SK-MEL-5 (cell line): ENCODE measurements at regions not wholly inside any gene's neighbourhood (a gene's known extent, or its start where the extent isn't known, plus 50 kb on each side); places are given as distances from the start of the nearest gene placed in this dataset.
"Not testable (repeated sequence)": the region's sequence is repeated elsewhere in the genome, so short reads cannot be mapped to it uniquely, and the experiment has no call there.

Experiments used
- DNase-seq: peaks from one replicate; pipeline ENCODE4 v3.0.0-alpha.2; 2016; ENCODE audit warnings: low read depth, low spot score
- in situ Hi-C: cut with HindIII; loops from 2 replicates; pipeline ENCODE4 v1.10.0; 2016; ENCODE audit warnings: low sequenced_read_pairs, high pct_unique_total_duplicates, low pct_unique_long_range_greater_than_20kb

DNA sequence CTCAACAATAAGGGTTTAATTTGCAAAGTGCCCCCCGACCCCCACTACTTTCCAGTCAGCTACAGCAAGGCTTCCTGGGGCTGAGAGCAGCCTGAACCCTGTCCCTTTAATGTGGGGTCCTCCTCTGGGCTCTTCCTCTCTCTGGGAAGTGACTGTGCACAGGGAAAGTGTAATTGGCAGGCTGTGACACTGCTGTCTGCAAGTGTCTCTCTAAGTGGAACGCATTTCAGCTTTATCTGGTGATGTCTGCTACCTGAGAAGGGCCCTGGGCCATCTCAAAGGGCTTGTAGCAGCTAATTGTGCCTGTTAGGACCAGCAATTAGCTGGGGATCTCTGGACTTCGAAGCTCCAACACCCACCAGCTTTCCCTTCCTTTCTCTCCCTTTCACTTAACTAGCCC is 406.6 kb downstream of the TSHZ3 start:
- in situ Hi-C loops: no loop called here
- no peak for DNase-seq

DNA sequence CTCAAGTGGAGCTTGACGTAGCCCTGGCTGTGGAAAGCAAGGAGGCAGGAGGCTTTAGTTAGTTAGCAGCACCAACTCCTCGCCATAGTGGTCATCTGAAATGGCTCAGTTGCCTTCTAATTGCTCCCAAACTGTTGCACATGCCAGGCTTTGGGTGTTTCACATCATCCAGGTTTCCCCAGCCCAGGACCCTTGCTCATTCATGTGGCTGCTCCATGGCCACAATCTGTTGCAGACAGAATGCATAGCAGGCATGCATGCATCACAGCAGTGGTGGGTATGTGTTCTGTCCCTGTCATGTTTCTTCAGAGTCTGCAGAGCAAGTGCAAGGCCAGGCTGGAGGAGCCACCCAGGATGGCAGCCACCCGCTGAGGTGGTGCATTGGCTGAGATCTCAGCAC is 407.6 kb downstream of the TSHZ3 start:
- DNase-seq: no peak
- in situ Hi-C loops: no loop called here

DNA sequence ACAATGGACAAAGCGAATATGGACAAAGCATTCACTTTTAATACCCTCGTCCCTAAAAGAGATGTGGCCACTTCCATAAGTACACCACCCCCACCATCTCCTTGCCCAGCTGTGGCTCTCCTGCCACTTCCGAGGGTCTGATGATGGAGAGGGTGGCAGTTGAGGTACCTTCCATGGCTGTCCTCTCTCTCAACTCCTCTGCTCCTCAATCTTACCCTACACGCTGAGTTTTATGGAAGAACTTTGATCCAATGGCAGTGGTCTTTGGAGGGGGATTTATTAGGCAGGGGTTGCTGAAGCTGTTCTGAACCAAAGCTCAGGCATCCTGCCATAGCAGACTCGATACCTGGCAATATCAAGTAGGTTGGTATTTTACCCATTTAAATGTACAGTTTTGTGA is 413.0 kb downstream of the TSHZ3 start:
- in situ Hi-C loops: no loop called here
- no peak for DNase-seq

DNA sequence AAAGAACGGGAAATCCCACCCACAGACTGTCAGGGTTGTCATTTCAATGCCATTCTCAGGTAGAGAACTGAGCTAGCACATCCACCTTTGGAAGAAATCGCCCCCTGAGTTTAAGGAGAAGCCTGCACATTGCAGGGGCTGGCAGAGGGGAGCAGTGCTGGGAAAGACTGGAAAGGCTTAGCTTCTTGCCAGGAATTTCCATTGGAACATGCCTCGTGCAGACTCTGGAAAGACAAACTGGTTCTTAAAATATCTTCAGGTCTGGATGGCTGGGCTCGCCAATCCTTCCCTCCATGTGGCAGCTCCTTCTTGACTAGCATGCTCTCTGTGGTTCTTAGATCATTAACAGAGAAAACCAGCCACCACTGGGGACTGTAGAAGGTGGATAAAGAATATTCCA is 414.1 kb downstream of the TSHZ3 start:
- no peak for DNase-seq
- in situ Hi-C loops: no loop called here

DNA sequence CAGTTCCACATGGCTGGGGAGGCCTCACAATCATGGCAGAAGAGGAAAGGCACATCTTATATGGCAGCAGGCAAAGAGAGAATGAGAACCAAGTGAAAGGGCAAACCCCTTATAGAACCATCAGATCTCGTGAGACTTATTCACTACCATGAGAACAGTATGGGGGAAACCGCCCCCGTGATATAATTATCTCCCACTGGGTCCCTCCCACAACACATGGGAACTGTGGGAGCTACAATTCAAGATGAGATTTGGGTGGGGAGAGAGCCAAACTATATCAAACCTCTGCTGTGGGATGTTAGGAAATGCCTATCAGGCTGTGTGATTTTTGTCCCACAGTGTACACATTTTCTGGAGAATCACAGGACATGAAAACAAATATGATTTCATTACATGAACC is 415.8 kb downstream of the TSHZ3 start:
- DNase-seq, in situ Hi-C loops: not testable (repeated sequence)

DNA sequence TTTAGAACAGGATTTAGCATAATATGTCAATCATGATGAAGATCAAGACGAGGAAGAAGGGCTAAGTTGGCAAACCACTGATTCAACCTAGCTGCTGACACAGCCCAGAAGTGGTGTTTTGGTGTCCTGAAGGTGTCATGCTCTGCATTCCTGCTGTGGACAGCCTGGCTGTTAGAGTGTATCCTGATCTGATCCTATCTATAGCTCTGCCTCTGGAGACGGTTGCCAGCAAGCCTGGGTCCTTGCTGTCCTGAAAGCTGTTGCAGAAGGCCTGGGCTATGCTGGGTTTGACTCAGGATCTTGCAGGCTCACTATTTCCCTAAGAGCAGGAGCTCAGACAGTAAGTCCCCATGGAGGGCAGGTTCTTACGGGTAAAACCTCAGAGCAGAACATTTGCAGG is 416.4 kb downstream of the TSHZ3 start:
- DNase-seq: no peak
- in situ Hi-C loops: no loop called here

DNA sequence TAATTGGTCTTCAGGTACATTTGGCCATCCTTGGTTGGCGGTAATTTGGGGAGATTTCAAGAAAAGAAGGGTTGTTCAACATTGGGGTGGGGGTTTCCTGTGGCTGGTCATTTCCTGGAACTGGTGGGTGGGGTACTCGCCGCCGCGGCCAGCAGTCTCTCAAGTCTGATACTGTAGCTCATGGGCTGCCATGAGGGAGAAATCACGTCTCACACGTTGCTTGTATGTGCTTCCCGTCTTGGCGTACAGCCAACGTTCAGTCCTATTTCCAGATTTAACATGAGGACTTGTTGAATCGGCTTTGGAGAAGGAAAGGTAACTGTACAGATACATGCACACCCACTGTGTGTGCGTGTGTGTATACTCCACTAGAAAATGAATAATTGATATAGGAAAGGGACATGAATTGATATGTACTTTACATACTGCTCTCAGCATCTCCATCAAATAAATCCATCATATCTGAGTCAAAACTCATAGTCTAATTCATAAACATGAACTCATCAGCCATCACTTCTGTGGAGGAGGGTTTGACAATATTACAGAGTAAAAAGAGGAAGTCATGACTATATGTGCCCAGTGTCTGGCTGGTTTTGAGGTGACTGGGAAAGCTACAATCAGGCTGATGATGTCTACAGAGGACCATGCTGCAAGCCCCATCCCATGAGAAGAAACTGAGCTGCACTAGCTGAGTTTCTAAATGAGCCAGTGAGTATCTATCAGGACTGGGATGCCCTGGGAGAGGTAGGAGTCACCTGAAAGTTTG is 418.1 kb downstream of the TSHZ3 start:
- DNase-seq: no peak
- in situ Hi-C loops: no loop called here

DNA sequence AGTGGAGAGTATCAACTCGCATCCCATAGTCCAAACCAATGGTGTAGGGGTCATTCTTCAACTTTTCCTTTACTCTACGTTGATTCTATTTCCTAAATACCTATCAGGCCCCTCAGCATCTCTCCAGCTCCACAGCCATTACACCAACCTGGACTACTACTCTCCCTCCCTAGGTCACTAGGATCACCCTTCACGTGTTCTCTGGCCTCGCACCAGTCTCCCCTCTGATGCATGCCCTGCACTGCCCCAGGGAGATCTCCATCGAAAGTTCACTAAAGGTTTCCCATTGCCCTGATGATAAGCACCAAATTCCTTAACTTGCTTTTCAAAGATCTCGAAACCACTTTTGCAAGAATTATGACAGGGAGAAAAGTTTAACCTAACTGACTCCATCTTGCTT is 421.5 kb downstream of the TSHZ3 start:
- in situ Hi-C loops: no loop called here
- no peak for DNase-seq

DNA sequence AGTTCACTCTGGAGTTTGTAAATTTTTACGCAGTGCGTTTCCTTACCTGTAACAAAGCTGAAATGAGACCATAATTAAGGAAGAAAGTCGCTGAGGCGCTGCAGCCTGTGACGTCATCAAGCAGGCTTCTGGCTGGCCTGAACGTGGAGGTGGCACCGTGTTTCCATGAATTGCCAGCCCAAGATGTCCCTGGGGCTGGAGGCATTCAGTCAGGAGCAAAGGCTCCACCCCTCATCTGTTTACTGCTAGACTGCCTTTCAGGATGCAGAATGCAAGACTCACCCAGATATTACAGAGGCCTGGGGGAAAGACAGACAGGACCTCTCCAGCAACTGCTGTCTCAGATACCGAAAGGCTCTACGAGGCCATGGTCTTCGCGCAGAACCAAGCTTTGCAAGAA is 424.6 kb downstream of the TSHZ3 start:
- DNase-seq: no peak
- in situ Hi-C loops: no loop called here

DNA sequence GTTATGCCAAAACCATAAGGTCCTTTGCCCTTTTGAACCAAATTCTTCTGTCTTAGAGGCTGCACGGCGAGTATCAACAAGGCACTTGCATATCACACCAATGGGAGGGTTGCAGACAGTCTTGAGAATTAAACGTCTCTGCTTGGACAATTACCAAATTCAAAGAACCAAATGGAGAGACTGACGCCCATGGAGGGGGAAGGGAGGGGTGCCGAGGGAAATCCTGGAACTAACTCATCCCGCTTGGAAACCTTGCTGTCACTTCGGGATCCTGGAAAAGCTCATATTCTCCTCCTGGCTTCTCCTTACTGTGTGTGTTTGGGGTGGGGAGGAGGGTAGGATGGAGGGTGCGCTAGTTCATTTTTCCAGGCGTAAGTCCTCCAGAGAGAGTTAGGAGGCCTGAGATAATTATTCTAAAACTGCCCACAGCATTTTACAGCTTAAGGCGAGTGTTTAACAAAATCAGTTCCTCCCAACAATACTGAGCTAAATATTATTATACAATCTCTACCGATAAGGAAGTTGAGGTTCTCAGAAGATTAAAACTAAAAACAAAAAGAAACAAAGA is 425.1 kb downstream of the TSHZ3 start:
- in situ Hi-C loops: no loop called here
- DNase-seq: no peak

DNA sequence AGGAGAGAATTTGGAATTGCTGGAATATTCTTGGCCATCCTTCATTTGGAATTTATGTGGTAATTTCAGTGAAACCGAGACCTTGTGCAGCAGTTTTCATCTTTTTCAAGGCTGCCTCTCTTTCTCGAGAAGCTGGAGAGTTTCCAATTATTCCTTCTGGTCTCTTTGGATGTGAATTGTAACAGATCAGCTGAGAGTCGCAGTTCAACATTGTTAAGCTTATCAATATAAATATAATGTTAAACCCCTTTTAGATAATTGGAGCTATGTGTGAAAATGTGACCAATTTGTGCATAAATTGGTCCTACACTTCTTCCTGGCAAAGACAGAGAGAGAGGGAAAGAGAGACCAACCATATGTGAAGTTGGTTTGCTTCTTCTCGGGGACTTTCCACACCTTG is 425.6 kb downstream of the TSHZ3 start:
- DNase-seq: no peak
- in situ Hi-C loops: no loop called here

DNA sequence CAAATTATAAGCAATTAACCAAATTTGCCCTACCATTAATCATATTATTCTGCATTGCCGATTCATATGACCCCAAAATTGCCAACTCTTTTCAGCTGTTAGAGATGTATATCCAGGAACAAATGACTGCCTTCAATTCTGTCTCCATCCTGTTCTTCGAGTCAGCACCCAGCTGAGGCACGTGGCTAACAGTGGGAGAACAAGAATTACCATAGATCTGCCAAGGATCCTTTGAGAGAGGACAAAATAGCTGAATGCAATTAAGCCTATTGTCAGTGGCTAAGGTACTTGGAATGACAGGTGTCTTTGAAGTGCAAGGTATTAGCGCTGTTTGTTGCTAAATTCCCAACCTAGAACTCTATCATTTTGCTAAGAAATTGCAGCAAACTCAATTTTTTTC is 426.1 kb downstream of the TSHZ3 start:
- in situ Hi-C loops: no loop called here

DNA sequence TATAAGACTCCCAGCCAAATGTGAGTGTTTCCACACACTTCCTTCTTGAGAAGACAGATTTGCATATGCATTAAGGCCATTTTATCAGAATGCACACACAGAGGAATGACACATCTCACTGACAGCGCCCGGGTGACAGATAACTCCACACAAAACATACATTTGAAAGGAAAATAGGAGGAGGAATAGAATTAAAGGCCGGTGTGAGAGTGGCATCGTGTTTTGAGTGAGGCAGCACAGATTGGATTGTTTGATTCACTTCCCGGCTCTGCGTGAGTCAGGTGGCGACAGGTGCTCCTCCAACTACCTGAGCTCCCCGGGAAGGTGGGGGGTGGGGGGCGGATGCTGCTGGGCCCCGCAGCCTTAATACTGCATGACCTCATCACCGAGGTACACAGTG is 429.0 kb downstream of the TSHZ3 start:
- no peak for DNase-seq
- in situ Hi-C loops: no loop called here

More for the DNA sequence above, 426.1 kb downstream of the TSHZ3 start:
- no peak for DNase-seq

DNA sequence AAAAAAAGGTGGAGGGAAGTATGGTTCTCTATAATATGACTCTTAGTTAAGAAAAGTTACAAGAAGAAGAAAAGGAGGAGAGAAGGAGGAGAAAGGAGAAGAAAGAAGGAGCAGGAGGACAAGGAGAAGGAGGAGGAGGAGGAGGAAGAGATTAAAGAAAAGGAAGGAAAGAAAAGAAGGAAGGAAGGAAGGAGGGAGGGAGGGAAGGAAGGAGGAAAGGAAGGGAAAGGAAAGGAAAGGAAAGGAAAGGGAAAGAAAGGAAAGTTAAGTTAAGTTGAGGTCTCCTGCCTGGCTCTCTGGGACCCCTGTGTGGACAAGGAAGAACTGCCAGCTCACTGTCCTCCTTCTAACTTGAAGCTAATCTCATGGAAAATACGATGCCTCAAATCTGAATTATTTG is 429.5 kb downstream of the TSHZ3 start:
- no peak for DNase-seq
- in situ Hi-C loops: no loop called here

DNA sequence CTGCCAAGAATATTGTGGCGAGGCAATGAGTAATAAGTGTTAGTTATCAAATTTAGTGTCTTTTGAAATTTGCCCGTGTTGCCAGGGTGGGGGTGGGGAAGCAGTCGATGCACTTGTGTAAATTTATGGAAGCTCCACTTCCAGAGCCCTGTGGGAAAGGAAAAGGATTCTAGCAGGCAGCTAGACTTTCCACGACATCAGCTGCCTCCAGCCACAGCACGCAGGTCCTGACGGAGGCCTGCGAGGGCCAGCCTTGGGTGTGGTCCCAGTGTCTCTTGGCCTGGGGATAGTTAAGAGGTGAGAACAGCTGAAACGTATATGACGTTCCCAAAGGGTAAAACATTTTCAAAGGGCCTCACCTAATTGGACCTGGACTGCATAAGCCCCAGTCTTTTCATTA is 433.0 kb downstream of the TSHZ3 start:
- DNase-seq: no peak
- in situ Hi-C loops: no loop called here

DNA sequence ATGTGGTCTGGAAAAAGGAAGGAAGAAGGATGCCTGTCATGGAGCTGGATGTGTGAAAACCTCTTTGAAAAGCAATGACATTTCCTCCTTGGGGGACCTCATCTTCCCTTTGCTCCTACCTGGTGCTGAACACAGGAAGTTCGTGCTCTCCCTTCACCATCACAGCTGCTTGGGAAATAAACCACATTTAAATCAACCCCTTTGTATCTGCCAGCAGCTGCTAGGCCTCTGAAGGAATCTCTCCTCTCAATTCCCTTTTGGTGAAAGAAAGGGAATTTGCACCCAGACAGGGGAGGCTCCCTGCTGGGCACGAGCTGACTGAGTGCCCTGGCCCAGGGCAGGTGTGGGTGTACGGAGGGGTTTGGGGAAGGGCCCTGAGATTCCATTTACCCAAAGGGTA is 437.7 kb downstream of the TSHZ3 start:
- in situ Hi-C loops: no loop called here
- DNase-seq: no peak

DNA sequence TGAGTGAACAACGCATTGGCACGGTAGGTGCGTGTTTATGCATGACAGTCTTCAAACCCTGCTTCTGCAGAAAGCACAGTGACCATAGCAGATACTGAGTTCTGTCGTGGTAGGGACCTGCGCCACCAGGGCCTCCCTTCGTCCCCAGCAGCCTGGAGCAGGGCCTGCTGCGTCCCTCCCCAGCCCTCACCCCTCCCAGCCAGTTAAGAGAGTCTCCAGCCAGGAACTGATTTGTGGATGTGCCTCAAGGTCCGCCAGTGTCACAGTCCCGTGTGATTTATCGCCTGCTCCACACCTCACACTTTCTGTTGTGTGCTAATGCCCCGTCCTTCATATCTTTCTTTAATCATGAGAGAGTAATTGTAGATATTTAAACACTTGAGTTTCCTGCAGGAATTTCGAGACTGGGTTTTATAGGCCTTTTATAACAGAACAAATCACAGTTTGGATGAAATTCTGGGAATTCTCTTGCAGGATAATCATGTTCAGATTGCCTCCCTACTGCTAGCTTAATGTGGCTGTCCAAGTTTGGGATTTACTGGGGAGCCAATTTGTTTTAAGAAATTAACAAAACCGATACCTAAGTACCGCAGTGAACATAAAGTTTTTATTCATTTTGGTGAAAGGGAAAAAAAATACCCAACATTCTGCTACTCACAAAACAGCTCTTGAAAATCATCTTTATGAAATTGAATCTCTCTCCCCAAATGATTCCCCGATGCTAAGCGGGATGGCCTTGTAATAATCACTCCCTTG is 438.6 kb downstream of the TSHZ3 start:
- DNase-seq: no peak
- in situ Hi-C loops: no loop called here

DNA sequence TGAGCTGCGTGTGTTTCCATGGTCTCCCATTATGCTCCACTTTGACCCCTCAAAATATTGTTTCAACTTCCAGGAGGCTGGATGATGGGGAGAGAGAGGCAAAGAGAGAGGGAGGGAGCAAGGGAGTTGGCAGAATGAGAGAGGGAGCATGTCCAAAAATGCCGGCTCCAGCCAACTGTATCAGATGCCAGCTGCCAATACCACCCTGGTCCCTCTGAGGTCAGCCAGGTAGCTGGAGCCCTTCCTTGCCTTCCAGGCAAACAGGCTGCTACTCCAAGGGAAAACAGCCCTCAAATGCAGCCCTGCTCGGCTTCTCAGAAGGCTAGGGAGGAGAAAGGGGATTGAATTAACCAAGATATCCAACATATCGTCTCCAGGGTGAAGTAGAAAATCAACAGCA is 440.0 kb downstream of the TSHZ3 start:
- in situ Hi-C loops: no loop called here
- DNase-seq: no peak

DNA sequence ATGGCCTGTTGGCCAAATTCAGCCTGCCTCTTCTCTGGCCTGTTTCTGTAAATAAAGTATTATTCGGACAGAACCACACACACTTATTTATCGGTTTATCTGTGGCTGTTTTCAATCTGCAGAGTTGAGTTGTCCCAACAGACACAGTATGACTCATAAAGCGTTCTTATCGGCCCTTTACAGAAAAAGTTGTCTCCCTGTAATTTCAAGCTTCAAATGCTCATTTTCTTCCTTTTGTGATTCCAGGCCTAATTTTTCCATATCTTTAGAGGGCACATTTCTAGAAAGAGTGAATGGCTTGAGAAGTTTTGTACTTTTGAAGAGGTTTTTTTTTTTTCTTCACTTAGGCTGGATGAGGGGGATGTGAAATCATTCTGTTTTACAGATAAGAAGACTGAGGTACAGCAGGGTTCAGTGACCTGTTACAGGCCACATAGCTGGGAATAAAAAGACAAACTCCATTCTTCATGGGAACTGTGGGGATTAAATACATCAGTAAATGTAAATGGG is 440.9 kb downstream of the TSHZ3 start:
- DNase-seq: no peak
- in situ Hi-C loops: no loop called here
